RWPE1 (cell line): ENCODE measurements at regions not wholly inside any gene's neighbourhood (a gene's known extent, or its start where the extent isn't known, plus 50 kb on each side); places are given as distances from the start of the nearest gene placed in this dataset.
A peak's percentile ranks its signal among the peaks of the same experiment; 100 is the strongest.

Source experiments
- CTCF ChIA-PET: fragments of 350-600 bp; sonication (Branson Sonifier 250); formaldehyde crosslinking; extraction: SDS; loops from one replicate; lab custom pipeline; 2021; lab: Yijun Ruan, JAX
- POLR2A ChIA-PET: fragments of 400-600 bp; formaldehyde crosslinking; extraction: SDS; loops from one replicate; lab custom pipeline; 2020; ENCODE audit warnings: antibody characterized with exemption; ENCODE audit not compliant: low non-redundant PET; lab: Yijun Ruan, JAX
- DNase-seq: peaks from one replicate; pipeline ENCODE4 v3.0.0; 2012; ENCODE audit warnings: low spot score
- H3K27ac ChIP-seq: fragments of 450-650 bp; 2 replicates; pipeline ENCODE4 v1.5.1; 2017
- CTCF ChIP-seq: fragments of 450-650 bp; conservative IDR thresholded peaks from 2 replicates; pipeline ENCODE4 v1.5.1; 2017; ENCODE audit warnings: low read depth, mild to moderate bottlenecking

DNA sequence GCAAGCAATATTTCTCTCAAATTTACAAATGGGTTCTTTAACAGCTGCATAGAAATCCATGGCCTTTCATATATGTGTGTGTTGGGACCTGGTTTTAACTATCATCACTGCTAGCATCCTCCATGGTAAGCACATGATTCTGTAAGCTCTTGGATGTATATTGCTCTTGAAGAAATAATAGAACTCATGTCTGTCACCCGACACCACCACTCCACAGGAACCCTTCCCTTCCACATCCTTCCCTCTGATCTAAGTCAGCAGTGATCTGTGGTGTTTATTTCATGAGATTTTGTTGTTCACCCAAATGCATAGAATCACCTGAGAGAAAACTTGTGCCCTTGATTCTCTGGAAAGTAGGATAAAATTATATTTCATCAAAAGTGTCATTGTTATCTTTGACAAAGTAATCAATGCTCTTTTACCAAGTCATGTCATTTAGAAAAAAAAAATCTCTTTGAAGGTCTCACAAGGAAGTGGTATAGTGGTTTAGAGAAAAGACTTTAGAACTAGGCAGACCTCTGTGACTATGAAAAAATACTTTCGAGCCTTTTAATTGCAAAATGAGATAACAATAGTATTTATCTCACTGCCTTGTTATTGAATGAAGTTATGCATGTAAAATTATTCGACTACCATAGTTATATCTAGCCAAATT lies 649.8 kb upstream of the SLC35B3 start:
- no peak for TF ChIP-seq CTCF
- POLR2A ChIA-PET = no interaction called here
- DNase-seq = no peak
- CTCF ChIA-PET = interaction anchor here (0.7 kb wide), 1 partner anchor 167 kb away, joined by 3 read pairs; no protein-coding TSS in a partner anchor
- no peak overlapping the region for H3K27ac ChIP-seq

DNA sequence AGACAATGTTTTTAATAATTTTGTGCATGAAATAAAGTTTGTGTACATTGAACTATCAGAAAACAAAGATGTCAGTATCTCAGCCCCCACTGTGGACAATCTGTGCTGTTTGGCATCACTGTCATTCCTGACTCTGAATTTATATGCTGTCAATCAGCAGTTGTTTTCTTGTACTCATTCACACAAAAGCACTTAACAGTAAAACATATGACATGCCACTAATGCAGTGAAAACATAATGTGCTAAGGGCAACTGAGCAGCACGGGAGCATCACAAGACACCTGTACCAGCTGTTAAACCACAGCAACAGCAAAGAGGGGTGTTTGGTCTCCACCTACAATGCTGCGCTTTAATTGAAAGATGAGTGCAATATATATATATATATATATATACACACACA lies 647.8 kb upstream of the SLC35B3 start:
- no peak for TF ChIP-seq CTCF
- POLR2A ChIA-PET = no interaction called here
- no peak overlapping the region for H3K27ac ChIP-seq
- no peak for DNase-seq
- CTCF ChIA-PET = no interaction called here

DNA sequence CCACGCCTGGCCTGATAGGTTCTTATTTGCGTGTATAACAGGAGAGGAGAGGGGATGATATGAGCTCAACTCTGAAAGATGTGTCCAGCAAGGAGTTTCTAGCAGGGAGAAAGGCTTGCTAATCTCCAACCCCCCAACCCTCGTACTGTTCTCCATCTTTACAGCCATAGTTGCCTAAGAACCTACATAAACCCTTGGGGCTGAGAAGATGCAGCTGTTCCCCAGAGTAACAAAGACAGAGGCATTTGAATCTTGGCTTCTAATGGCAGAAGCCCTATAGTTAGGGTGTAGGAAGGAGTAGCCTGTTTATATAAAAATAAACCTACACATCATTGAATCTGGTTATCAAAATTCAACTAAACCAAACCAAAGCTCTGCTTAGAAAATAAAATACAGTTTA lies 631.4 kb upstream of the SLC35B3 start:
- no peak for TF ChIP-seq CTCF
- POLR2A ChIA-PET = no interaction called here
- no peak overlapping the region for H3K27ac ChIP-seq
- CTCF ChIA-PET = interaction anchor here (0.6 kb wide), 1 partner anchor 1358 kb away, joined by 4 read pairs; no protein-coding TSS in a partner anchor
- no peak for DNase-seq

GRCh38 chr6:9064156-9064555 lies 628.8 kb upstream of the SLC35B3 start:
- ChIA-PET POLR2A (no interaction called here), CTCF (interaction anchor here (0.6 kb wide), 1 partner anchor 1115 kb away, joined by 3 read pairs; no protein-coding TSS in a partner anchor)
- no peak for TF ChIP-seq CTCF
- no peak overlapping the region for H3K27ac ChIP-seq
- DNase-seq = peak; percentile 65

- peak overlapping the region; percentile 76 for H3K27ac ChIP-seq
- CTCF ChIA-PET = interaction anchor here (1.1 kb wide), 1 partner anchor 21 kb away, joined by 5 read pairs; no protein-coding TSS in a partner anchor
- DNase-seq = no peak
- POLR2A ChIA-PET = no interaction called here
- TF ChIP-seq CTCF = no peak
Observed at GRCh38 chr6:9062596-9062995, 627.3 kb upstream of the SLC35B3 start.

DNA sequence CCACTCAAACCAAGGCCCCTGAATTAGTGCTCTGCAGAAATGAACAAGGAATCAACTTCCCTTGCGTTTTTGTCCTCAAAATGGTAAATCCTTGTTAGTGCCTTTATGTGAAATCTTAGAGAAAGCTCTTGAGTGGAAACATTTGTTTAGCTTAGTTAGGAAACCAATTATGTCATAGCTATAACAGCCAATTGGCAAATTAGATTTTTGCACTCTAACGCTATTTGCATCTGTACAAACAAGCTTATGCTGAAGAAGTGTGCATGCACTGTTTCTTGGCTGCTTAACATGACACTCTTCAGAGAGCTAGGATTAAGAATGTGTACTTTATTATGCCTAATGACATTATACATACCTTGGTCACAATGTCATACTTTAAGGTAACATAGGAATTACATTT lies 622.6 kb upstream of the SLC35B3 start:
- no peak overlapping the region for H3K27ac ChIP-seq
- ChIA-PET POLR2A (no interaction called here), CTCF (interaction anchor here (0.6 kb wide), 1 partner anchor 1368 kb away, joined by 3 read pairs; no protein-coding TSS in a partner anchor)
- DNase-seq = no peak
- no peak for TF ChIP-seq CTCF
